ENCODE measurements at regions not wholly inside any gene's neighbourhood (a gene's known extent, or its start where the extent isn't known, plus 50 kb on each side); places are given as distances from the start of the nearest gene placed in this dataset.

DNA sequence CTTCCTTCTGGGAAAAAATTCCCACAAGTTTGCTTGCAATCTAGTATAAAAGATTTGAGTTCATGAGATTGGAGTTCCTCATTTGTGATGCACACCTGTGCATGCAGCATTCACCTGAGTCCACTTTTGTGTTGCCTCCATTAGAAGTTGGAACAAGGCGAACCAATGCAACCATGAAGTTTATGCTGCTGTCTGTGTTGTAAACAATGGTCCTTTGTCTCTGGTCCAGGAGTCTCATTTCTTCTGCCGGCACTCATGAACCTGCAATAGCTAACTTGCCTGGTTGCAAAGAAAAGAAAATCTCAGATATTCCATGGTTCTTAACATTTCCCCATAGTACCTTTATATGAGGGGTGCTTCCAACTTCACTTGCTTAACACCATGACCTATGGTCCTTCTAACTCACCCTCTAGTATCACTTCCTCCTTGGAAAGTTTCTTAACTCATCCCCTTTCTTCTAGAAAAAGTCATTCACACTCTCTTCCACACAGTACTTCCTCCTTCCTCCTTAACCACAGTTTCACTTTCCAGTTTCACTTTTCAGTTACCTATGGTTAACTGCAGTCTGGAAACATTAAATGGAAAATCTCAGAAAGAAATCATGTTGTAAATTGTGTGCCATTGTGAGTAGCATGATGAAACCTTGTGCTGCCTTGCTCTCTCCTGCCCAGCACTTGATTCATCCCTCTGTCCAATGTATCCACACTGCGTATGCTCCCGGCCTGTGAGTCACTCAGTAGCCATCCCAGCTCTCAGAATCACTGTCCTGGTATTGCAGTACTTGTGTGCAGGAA is 128.8 kb upstream of the TRIB2 start:
- TF ChIP-seq, protein P1, sequence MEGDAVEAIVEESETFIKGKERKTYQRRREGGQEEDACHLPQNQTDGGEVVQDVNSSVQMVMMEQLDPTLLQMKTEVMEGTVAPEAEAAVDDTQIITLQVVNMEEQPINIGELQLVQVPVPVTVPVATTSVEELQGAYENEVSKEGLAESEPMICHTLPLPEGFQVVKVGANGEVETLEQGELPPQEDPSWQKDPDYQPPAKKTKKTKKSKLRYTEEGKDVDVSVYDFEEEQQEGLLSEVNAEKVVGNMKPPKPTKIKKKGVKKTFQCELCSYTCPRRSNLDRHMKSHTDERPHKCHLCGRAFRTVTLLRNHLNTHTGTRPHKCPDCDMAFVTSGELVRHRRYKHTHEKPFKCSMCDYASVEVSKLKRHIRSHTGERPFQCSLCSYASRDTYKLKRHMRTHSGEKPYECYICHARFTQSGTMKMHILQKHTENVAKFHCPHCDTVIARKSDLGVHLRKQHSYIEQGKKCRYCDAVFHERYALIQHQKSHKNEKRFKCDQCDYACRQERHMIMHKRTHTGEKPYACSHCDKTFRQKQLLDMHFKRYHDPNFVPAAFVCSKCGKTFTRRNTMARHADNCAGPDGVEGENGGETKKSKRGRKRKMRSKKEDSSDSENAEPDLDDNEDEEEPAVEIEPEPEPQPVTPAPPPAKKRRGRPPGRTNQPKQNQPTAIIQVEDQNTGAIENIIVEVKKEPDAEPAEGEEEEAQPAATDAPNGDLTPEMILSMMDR (IDR thresholded peaks at IDR 0.05) = no peak
- TF ChIP-seq POLR2AphosphoS5 (IDR thresholded peaks at IDR 0.05) = no peak
